ENCODE measurements at regions not wholly inside any gene's neighbourhood (a gene's known extent, or its start where the extent isn't known, plus 50 kb on each side); places are given as distances from the start of the nearest gene placed in this dataset.

DNA sequence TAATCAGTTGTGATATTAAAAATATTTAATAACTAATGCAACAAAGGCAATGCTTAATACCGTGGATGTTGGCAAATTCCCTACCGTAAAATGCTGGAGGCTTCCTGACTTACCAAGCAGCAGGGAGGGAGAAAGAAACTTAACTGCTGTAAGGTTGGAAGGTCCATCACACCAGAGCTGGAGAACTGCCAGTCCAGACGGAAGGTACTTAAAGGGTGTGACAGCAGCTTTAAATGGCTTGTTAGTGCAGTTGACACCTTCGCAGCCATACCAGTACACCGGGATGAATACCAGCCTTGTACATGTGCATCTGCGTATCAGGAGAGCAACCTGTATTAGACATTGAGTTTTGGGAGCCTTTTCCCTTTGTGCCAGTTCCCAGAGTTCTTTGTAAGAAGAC lies 269.5 kb upstream of the NCAM2 start:
- TF ChIP-seq YY1 (IDR thresholded peaks at IDR 0.05; ENCODE audit: insufficient read depth, insufficient read length) (no peak), SUZ12 (IDR thresholded peaks at IDR 0.05; ENCODE audit: extremely low read depth, insufficient read depth, insufficient read length) (no peak)

Measured in NT2/D1 (cell line).